ENCODE measurements at regions not wholly inside any gene's neighbourhood (a gene's known extent, or its start where the extent isn't known, plus 50 kb on each side); places are given as distances from the start of the nearest gene placed in this dataset.

GRCh38 chr2:12661489-12661888 lies 55.2 kb upstream of the TRIB2 start:
- DNase-seq: no peak

GRCh38 chr2:12663306-12664037 lies 53.3 kb upstream of the TRIB2 start:
- no peak for DNase-seq

- no peak for DNase-seq
These were observed 51.4 kb upstream of the TRIB2 start for GRCh38 chr2:12665334-12665733.

- no peak for DNase-seq
These were observed 50.3 kb upstream of the TRIB2 start for GRCh38 chr2:12666445-12666844.
